RWPE1 (cell line): ENCODE measurements at regions not wholly inside any gene's neighbourhood (a gene's known extent, or its start where the extent isn't known, plus 50 kb on each side); places are given as distances from the start of the nearest gene placed in this dataset.
"Not testable (repeated sequence)": the region's sequence is repeated elsewhere in the genome, so short reads cannot be mapped to it uniquely, and the experiment has no call there.

Experiments used
- CTCF ChIA-PET: fragments of 350-600 bp; sonication (Branson Sonifier 250); formaldehyde crosslinking; extraction: SDS; loops from one replicate; lab custom pipeline; 2021; lab: Yijun Ruan, JAX
- POLR2A ChIA-PET: fragments of 400-600 bp; formaldehyde crosslinking; extraction: SDS; loops from one replicate; lab custom pipeline; 2020; ENCODE audit warnings: antibody characterized with exemption; ENCODE audit not compliant: low non-redundant PET; lab: Yijun Ruan, JAX
- DNase-seq: peaks from one replicate; pipeline ENCODE4 v3.0.0; 2012; ENCODE audit warnings: low spot score
- H3K27ac ChIP-seq: fragments of 450-650 bp; 2 replicates; pipeline ENCODE4 v1.5.1; 2017
- CTCF ChIP-seq: fragments of 450-650 bp; conservative IDR thresholded peaks from 2 replicates; pipeline ENCODE4 v1.5.1; 2017; ENCODE audit warnings: low read depth, mild to moderate bottlenecking

DNA sequence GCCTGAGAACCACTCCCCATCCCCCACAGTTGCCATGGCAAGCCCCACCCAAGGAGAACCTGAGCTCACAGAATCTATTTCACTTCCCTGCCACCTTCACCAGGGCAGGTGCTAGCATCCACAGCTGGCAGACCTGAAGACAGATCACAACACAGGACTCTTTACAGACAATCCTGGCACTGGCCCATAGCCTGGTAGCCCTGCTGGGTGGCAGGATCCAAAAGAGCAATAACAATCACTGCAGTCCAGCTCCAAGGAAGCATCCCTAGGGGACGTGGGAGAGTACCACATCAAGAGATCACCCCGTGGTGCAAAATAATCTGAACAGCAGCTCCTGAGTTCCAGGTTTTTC is 463.2 kb upstream of the PIK3R1 start:
- ChIA-PET CTCF (interaction anchor here (0.6 kb wide), 1 partner anchor 485 kb away, joined by 3 read pairs; no protein-coding TSS in a partner anchor), POLR2A (no interaction called here)
- no peak overlapping the region for H3K27ac ChIP-seq

GRCh38 chr5:67748165-67748690 is 467.3 kb upstream of the PIK3R1 start:
- ChIA-PET CTCF (interaction anchor here (0.6 kb wide), 1 partner anchor 92 kb away, joined by 6 read pairs; no protein-coding TSS in a partner anchor), POLR2A (no interaction called here)
- no peak for DNase-seq

More for the DNA sequence above, 463.2 kb upstream of the PIK3R1 start:
- no peak for TF ChIP-seq CTCF
- DNase-seq, result no peak

GRCh38 chr5:67747096-67747495 is 468.5 kb upstream of the PIK3R1 start:
- CTCF ChIA-PET, result no interaction called here
- TF ChIP-seq CTCF, result no peak
- POLR2A ChIA-PET, result no interaction called here
- DNase-seq, result no peak
- no peak overlapping the region for H3K27ac ChIP-seq

More at GRCh38 chr5:67748165-67748690, 467.3 kb upstream of the PIK3R1 start:
- no peak for TF ChIP-seq CTCF
- no peak overlapping the region for H3K27ac ChIP-seq

DNA sequence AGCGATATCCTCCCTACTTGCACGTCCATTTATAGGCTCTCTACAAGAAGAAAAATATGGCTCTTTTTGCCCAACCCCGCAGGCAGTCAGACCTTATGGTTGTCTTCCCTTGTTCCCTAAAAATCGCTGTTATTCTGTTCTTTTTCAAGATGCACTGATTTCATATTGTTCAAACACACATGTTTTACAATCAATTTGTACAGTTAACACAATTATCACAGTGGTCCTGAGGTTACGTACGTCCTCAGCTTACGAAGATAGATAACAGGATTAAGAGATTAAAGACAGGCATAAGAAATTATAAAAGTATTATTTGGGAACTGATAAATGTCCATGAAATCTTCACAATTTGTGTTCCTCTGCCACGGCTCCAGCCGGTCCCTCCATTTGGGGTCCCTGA is 468.9 kb upstream of the PIK3R1 start:
- CTCF ChIA-PET, DNase-seq, H3K27ac ChIP-seq, POLR2A ChIA-PET: not testable (repeated sequence)

DNA sequence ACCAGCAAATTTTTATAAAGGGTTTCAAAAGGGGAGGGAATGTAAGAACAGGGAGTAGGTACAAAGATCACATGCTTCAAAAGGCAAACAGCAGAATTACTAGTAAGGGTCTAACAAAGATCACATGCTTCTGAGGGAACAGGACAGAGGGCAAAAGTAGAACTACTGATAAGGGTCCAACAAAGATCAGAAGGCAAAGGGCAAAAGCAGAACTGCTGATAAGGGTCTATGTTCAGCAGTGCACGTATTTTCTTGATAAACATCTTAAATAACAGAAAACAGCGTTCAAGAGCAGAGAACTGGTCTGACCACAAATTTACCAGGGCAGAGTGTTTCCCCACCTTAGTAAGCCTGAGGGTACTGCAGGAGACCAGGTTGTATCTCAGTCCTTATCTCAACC is 469.5 kb upstream of the PIK3R1 start:
- no peak for DNase-seq
- TF ChIP-seq CTCF, result no peak
- ChIA-PET POLR2A (no interaction called here), CTCF (no interaction called here)
- no peak overlapping the region for H3K27ac ChIP-seq

DNA sequence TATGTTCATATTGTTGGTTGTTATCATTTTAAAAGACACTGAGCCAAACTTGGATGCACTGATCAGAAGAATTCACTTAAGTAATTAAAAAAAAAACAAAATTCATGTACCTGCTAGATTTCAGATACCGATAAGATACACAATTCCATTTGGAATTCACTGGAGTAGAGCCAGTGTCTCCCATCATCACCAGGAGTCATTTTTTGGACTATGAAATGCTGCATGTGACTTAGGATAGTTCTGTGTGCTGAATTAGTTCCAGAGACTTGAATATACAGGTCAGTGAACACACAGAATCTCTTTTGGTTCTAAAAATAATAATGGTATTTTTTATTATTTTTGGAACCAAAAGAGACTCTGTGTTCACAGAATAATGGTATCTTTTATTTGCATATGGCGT is 482.6 kb upstream of the PIK3R1 start:
- CTCF ChIA-PET, result interaction anchor here (0.5 kb wide), 1 partner anchor 36 kb away, joined by 4 read pairs; no protein-coding TSS in a partner anchor
- no peak for DNase-seq

More for the DNA sequence above, 482.6 kb upstream of the PIK3R1 start:
- TF ChIP-seq CTCF, result no peak
- H3K27ac ChIP-seq, result no peak overlapping the region
- POLR2A ChIA-PET, result no interaction called here
